ENCODE measurements at regions not wholly inside any gene's neighbourhood (a gene's known extent, or its start where the extent isn't known, plus 50 kb on each side); places are given as distances from the start of the nearest gene placed in this dataset.

GRCh38 chr6:74093361-74093760, 397.4 kb downstream of the CD109 start:
- no peak for TF ChIP-seq CTCF (IDR thresholded peaks at IDR 0.05)
- intact Hi-C loops (cut with DNase I): no loop called here

GRCh38 chr6:74091794-74092157, 395.8 kb downstream of the CD109 start:
- TF ChIP-seq CTCF (IDR thresholded peaks at IDR 0.05): no peak
- no peak for ATAC-seq
- H3K4me1 ChIP-seq: no peaks in the 10 kb centered on the region
- intact Hi-C loops (cut with DNase I): no loop called here
- H3K27me3 ChIP-seq (ENCODE audit: low read depth): no peaks in the 10 kb centered on the region
- H3K9me3 ChIP-seq: no peaks in the 10 kb centered on the region
- H3K27ac ChIP-seq: no peak overlapping the region
- DNase-seq: no peak
- no peak overlapping the region for H3K4me3 ChIP-seq
- no peaks in the 10 kb centered on the region for H3K36me3 ChIP-seq

More at GRCh38 chr6:74093361-74093760, 397.4 kb downstream of the CD109 start:
- no peaks in the 10 kb centered on the region for H3K36me3 ChIP-seq
- no peaks in the 10 kb centered on the region for H3K27me3 ChIP-seq (ENCODE audit: low read depth)
- no peak overlapping the region for H3K27ac ChIP-seq
- DNase-seq: no peak
- no peak for ATAC-seq
- no peaks in the 10 kb centered on the region for H3K4me1 ChIP-seq
- H3K4me3 ChIP-seq: no peak overlapping the region
- H3K9me3 ChIP-seq: no peaks in the 10 kb centered on the region

- DNase-seq: no peak
Measured at GRCh38 chr6:74091136-74091793, 395.3 kb downstream of the CD109 start.

GRCh38 chr6:74087899-74088298, 391.9 kb downstream of the CD109 start:
- Histone ChIP-seq H3K36me3 (no peaks in the 10 kb centered on the region), H3K27me3 (ENCODE audit: low read depth) (no peaks in the 10 kb centered on the region), H3K27ac (no peak overlapping the region), H3K4me1 (no peaks in the 10 kb centered on the region), H3K9me3 (no peaks in the 10 kb centered on the region), H3K4me3 (no peak overlapping the region)
- no peak for DNase-seq
- ATAC-seq: no peak
- TF ChIP-seq CTCF (IDR thresholded peaks at IDR 0.05): no peak
- intact Hi-C loops (cut with DNase I): no loop called here

More at GRCh38 chr6:74091136-74091793, 395.3 kb downstream of the CD109 start:
- Histone ChIP-seq H3K36me3 (no peaks in the 10 kb centered on the region), H3K27ac (no peak overlapping the region), H3K4me3 (no peak overlapping the region), H3K4me1 (no peaks in the 10 kb centered on the region), H3K9me3 (no peaks in the 10 kb centered on the region), H3K27me3 (ENCODE audit: low read depth) (no peaks in the 10 kb centered on the region)
- TF ChIP-seq CTCF (IDR thresholded peaks at IDR 0.05): peak; percentile 70
- intact Hi-C loops (cut with DNase I): no loop called here
- peak; percentile 46 to 71 for ATAC-seq

- H3K36me3 ChIP-seq: no peaks in the 10 kb centered on the region
- H3K4me1 ChIP-seq: no peaks in the 10 kb centered on the region
- no peak for ATAC-seq
- no peak overlapping the region for H3K27ac ChIP-seq
- DNase-seq: no peak
- intact Hi-C loops (cut with DNase I): no loop called here
- no peaks in the 10 kb centered on the region for H3K9me3 ChIP-seq
- no peak overlapping the region for H3K4me3 ChIP-seq
- no peak for TF ChIP-seq CTCF (IDR thresholded peaks at IDR 0.05)
- H3K27me3 ChIP-seq (ENCODE audit: low read depth): no peaks in the 10 kb centered on the region
Measured at GRCh38 chr6:74075896-74076295, 379.9 kb downstream of the CD109 start.
